Heart right ventricle (tissue), 16 donors: ENCODE measurements at regions not wholly inside any gene's neighbourhood (a gene's known extent, or its start where the extent isn't known, plus 50 kb on each side); places are given as distances from the start of the nearest gene placed in this dataset.

Experiments
- ATAC-seq, 8 donors: fragments of 200-7000 bp; cut with Tn5 transposase; one replicate each; pipeline ENCODE4 v1.9.1; 2020; ENCODE audit warnings: mild to moderate bottlenecking in 8 of 8, moderate library complexity in 8 of 8, moderate number of reproducible peaks in 1 of 8
- DNase-seq, 2 donors: peaks; one replicate each; pipeline ENCODE4 v3.0.0-alpha.2; 2020
- H3K27ac ChIP-seq, 10 donors: fragments of 200-600 bp; sonication (generic) in 2 of 10; one replicate each; pipeline versions ENCODE4 v1.5.0 to v1.8.0; 2020 to 2022; ENCODE audit warnings: mild to moderate bottlenecking in 3 of 10
- H3K27me3 ChIP-seq, 7 donors: fragments of 200-600 bp; one replicate each; pipeline ENCODE4 v1.8.0; 2021 to 2022; ENCODE audit warnings: mild to moderate bottlenecking in 2 of 7
- H3K36me3 ChIP-seq, 9 donors: fragments of 200-600 bp; sonication (generic) in 1 of 9; one replicate each; pipeline versions ENCODE4 v1.5.0 to v1.8.0; 2020 to 2022; ENCODE audit warnings: mild to moderate bottlenecking in 2 of 9
- H3K4me1 ChIP-seq, 9 donors: fragments of 200-600 bp; sonication (generic) in 1 of 9; one replicate each; pipeline versions ENCODE4 v1.5.0 to v1.8.0; 2020 to 2022; ENCODE audit warnings: mild to moderate bottlenecking in 4 of 9
- H3K4me3 ChIP-seq, 10 donors: fragments of 200-600 bp; sonication (generic) in 2 of 10; one replicate each; pipeline versions ENCODE4 v1.5.0 to v1.8.0; 2020 to 2022; ENCODE audit warnings: mild to moderate bottlenecking in 7 of 10, moderate library complexity in 2 of 10
- H3K9me3 ChIP-seq, 11 donors: fragments of 200-600 bp in 10 of 11; sonication (generic) in 2 of 11; one replicate each; pipeline versions ENCODE4 v1.5.0 to v1.8.0; 2013 to 2022; ENCODE audit warnings: mild to moderate bottlenecking in 2 of 11, control low read depth in 1 of 11, moderate library complexity in 1 of 11
- CTCF ChIP-seq, 9 donors: fragments of 200-600 bp; sonication (generic) in 2 of 9; IDR thresholded peaks; one replicate each; pipeline versions ENCODE4 v1.5.0 to v1.8.0; 2021 to 2022; ENCODE audit warnings: antibody characterized with exemption in 9 of 9, mild to moderate bottlenecking in 5 of 9, moderate library complexity in 1 of 9
- WGBS, 2 donors: extraction: QIAGEN DNeasy Blood & Tissue Kit; methylation state at CpG; one replicate each; pipeline ENCODE4 v1.1.7; 2013; ENCODE audit warnings: inconsistent platforms in 1 of 2; 5-methylcytosine and 5-hydroxymethylcytosine counted together
- intact Hi-C, 10 donors: fragments of 100-400 bp; cut with DNase I; formaldehyde crosslinking; loops; one replicate each; pipeline versions ENCODE4 v1.11.1 to v1.14.2; 2022
- donor health status: Arrhythmogenic right ventricular cardiomyopathy.
- donor health status: ischemic (EF 13 %, LVEDD 7.1; RV severe dilation, severe dysfunction).
- donor health status: healthy with polysubstance abuse.
- donor health status: DM: no; HTN: yes; CAD: no.
- donor health status: DM: no; HTN: no; CAD: no.
- donor health status: ischemic (EF 25% LVEDD 6.9; RV normal size, moderate dysfunction).
- donor health status: ischemic (EF 25% LVEDD 5.7; RV mildly dilated, moderate dysfunction).
- donor health status: healthy.
- donor health status: DM: yes; HTN: yes; CAD: no.
- donor health status: Ischemic cardiomyopathy.
- donor health status: ischemic (EF 35%, LVEDD 5.7; RV mildly dilated, moderate dysfunction).
- donor health status: nonischemic (EF 11% LVEDD 7.7; RV severe dilation, severe dysfunction).
- donor health status: DM: yes; HTN: yes; CAD: no.
- donor health status: PGD.
- donor health status: ischemic (EF 29% LVEDD 5.4; RV normal size, mild dysfunction).
- donor health status: nonischemic (EF 23%, LVEDD 6.1; RV moderate dilation, normal function).

- H3K27ac ChIP-seq: peak overlapping the region in 1 of 10 donors; percentile 40
- H3K36me3 ChIP-seq: no peaks in the 10 kb centered on the region
- no peak overlapping the region for H3K4me3 ChIP-seq
- H3K27me3 ChIP-seq: no peaks in the 10 kb centered on the region
- peaks cover 0 to 27% (median 5%) of the 10 kb centered on the region in 9 donors for H3K4me1 ChIP-seq
- no peak for TF ChIP-seq CTCF (IDR thresholded peaks at IDR 0.05)
- intact Hi-C loops: no loop called here
- WGBS, 2 donors: 90 to 94% methylated on average over 10 of the region's 10 CpGs
- ATAC-seq: peak in 2 of 8 donors; percentile 9 to 26
- no peaks in the 10 kb centered on the region for H3K9me3 ChIP-seq
- DNase-seq: no peak
Measured at GRCh38 chr2:105597806-105598803, 146.6 kb upstream of the NCK2 start.

GRCh38 chr2:105597011-105597805, 147.5 kb upstream of the NCK2 start:
- DNase-seq (no peak), ATAC-seq (no peak)
- no peak for TF ChIP-seq CTCF (IDR thresholded peaks at IDR 0.05)
- Histone ChIP-seq H3K4me3 (no peak overlapping the region), H3K27me3 (no peaks in the 10 kb centered on the region), H3K36me3 (no peaks in the 10 kb centered on the region), H3K27ac (no peak overlapping the region), H3K4me1 (peaks cover 0 to 32% (median 8%) of the 10 kb centered on the region in 9 donors), H3K9me3 (no peaks in the 10 kb centered on the region)
- intact Hi-C loops: no loop called here
- WGBS, 2 donors: 91 to 93% methylated on average over 15 of the region's 15 CpGs

- 92 to 94% methylated on average over 6 of the region's 6 CpGs for WGBS, 2 donors
- Histone ChIP-seq H3K27me3 (no peaks in the 10 kb centered on the region), H3K4me1 (peaks cover 0 to 33% (median 8%) of the 10 kb centered on the region in 9 donors), H3K27ac (no peak overlapping the region), H3K4me3 (no peak overlapping the region), H3K36me3 (no peaks in the 10 kb centered on the region), H3K9me3 (no peaks in the 10 kb centered on the region)
- no peak for ATAC-seq
- TF ChIP-seq CTCF (IDR thresholded peaks at IDR 0.05): no peak
- intact Hi-C loops: no loop called here
- DNase-seq: no peak
Measured at GRCh38 chr2:105596411-105596921, 148.2 kb upstream of the NCK2 start.

- Histone ChIP-seq H3K9me3 (no peaks in the 10 kb centered on the region), H3K27me3 (no peaks in the 10 kb centered on the region), H3K4me3 (no peak overlapping the region), H3K27ac (no peak overlapping the region), H3K4me1 (peaks cover 0 to 24% (median 8%) of the 10 kb centered on the region in 9 donors), H3K36me3 (no peaks in the 10 kb centered on the region)
- WGBS, 2 donors: 93 to 95% methylated on average over 8 of the region's 8 CpGs
- TF ChIP-seq CTCF (IDR thresholded peaks at IDR 0.05): no peak
- no peak for ATAC-seq
- no peak for DNase-seq
- intact Hi-C loops: no loop called here
Measured at GRCh38 chr2:105595536-105595935, 149.2 kb upstream of the NCK2 start.
